IMR-90 (cell line): ENCODE measurements at regions not wholly inside any gene's neighbourhood (a gene's known extent, or its start where the extent isn't known, plus 50 kb on each side); places are given as distances from the start of the nearest gene placed in this dataset.

Source experiments
- ATAC-seq: fragments of 200-7000 bp; cut with Tn5 transposase; 2 replicates; pipeline ENCODE4 v1.9.1; 2020; ENCODE audit warnings: low read depth, mild to moderate bottlenecking, moderate library complexity
- BruUV-seq: library from RNA; stranded (reverse); fragments of 400-500 nt; replicated peaks from 2 replicates; lab custom pipeline; 2021; lab: Mats Ljungman, UMichigan
- CTCF ChIA-PET: fragments of 300-600 bp; formaldehyde crosslinking; extraction: SDS; loops from one replicate; lab custom pipeline; 2021; ENCODE audit warnings: antibody characterized with exemption; lab: Yijun Ruan, JAX
- POLR2A ChIA-PET: fragments of 300-600 bp; sonication (Branson Sonifier 250); formaldehyde crosslinking; loops from one replicate; lab custom pipeline; 2022; ENCODE audit warnings: antibody characterized with exemption; ENCODE audit not compliant: unreplicated experiment; lab: Charles Lee
- DNase-seq: peaks from one replicate; pipeline ENCODE4 v3.0.0; 2013
- H2AFZ ChIP-seq: replicated peaks from 2 replicates; pipeline ENCODE3; 2013; ENCODE audit warnings: low read length, mild to moderate bottlenecking; ENCODE audit not compliant: poor library complexity
- H2AK5ac ChIP-seq: 2 replicates; pipeline ENCODE4 v1.6.1; 2013; ENCODE audit warnings: low read depth, low read length, inconsistent platforms
- H2AK9ac ChIP-seq: replicated peaks from 2 replicates; pipeline ENCODE3; 2013; ENCODE audit warnings: mild to moderate bottlenecking, low read depth, low read length, moderate library complexity; ENCODE audit not compliant: poor library complexity
- H2BK120ac ChIP-seq: 2 replicates; pipeline ENCODE4 v1.6.1; 2013; ENCODE audit warnings: low read depth, low read length, inconsistent platforms
- H2BK15ac ChIP-seq: 3 replicates; pipeline ENCODE4 v1.6.1; 2013; ENCODE audit warnings: low read depth, low read length, inconsistent platforms
- H2BK20ac ChIP-seq: 2 replicates; pipeline ENCODE4 v1.6.1; 2013; ENCODE audit warnings: low read depth, mild to moderate bottlenecking, inconsistent platforms, low read length, moderate library complexity
- H2BK5ac ChIP-seq: 2 replicates; pipeline ENCODE4 v1.6.1; 2013; ENCODE audit warnings: mild to moderate bottlenecking, low read depth, low read length, inconsistent platforms; ENCODE audit not compliant: poor library complexity, severe bottlenecking
- H3K14ac ChIP-seq: replicated peaks from 2 replicates; pipeline ENCODE4 v1.6.1; 2013; ENCODE audit warnings: low read depth, low read length, inconsistent platforms
- H3K18ac ChIP-seq: 2 replicates; pipeline ENCODE4 v1.6.1; 2013; ENCODE audit warnings: low read depth, low read length, control low read depth
- H3K23ac ChIP-seq: 2 replicates; pipeline ENCODE4 v1.6.1; 2013; ENCODE audit warnings: low read depth, low read length, inconsistent platforms
- H3K27ac ChIP-seq: 2 replicates; pipeline ENCODE4 v1.5.1; 2013; ENCODE audit warnings: mild to moderate bottlenecking, control low read depth, low read length; ENCODE audit not compliant: insufficient read depth
- H3K27me3 ChIP-seq: 2 replicates; pipeline ENCODE4 v1.6.1; 2013; ENCODE audit warnings: low read length; ENCODE audit not compliant: control insufficient read depth, insufficient read depth
- H3K36me3 ChIP-seq: 2 replicates; pipeline ENCODE4 v1.6.1; 2013; ENCODE audit warnings: low read length, mixed read lengths; ENCODE audit not compliant: control insufficient read depth, insufficient read depth
- H3K4ac ChIP-seq: 2 replicates; pipeline ENCODE4 v1.6.1; 2013; ENCODE audit warnings: low read depth, low read length, inconsistent platforms
- H3K4me1 ChIP-seq: 2 replicates; pipeline ENCODE4 v1.6.1; 2013; ENCODE audit warnings: low read length, mixed read lengths; ENCODE audit not compliant: control insufficient read depth, insufficient read depth
- H3K4me2 ChIP-seq: 2 replicates; pipeline ENCODE4 v1.6.1; 2013; ENCODE audit warnings: low read depth, mild to moderate bottlenecking, control low read depth, low read length, moderate library complexity
- H3K4me3 ChIP-seq: 2 replicates; pipeline ENCODE4 v1.5.1; 2013; ENCODE audit warnings: low read depth, mild to moderate bottlenecking, control low read depth, low read length, moderate library complexity; ENCODE audit not compliant: insufficient read depth
- H3K56ac ChIP-seq: 2 replicates; pipeline ENCODE4 v1.6.1; 2013; ENCODE audit warnings: low read length, inconsistent platforms; ENCODE audit not compliant: insufficient read depth; ENCODE audit errors: extremely low read depth
- H3K79me1 ChIP-seq, 2 experiments: 2 replicates each; pipeline ENCODE4 v1.6.1; 2013; ENCODE audit warnings: low read length in 2 of 2, inconsistent platforms in 1 of 2, low read depth in 1 of 2
- H3K9ac ChIP-seq: 2 replicates; pipeline ENCODE4 v1.6.1; 2013; ENCODE audit warnings: low read depth, low read length, control low read depth
- H3K9me1 ChIP-seq: 2 replicates; pipeline ENCODE4 v1.6.1; 2013; ENCODE audit warnings: low read length, inconsistent platforms; ENCODE audit not compliant: insufficient read depth
- H3K9me3 ChIP-seq: 2 replicates; pipeline ENCODE4 v1.6.1; 2013; ENCODE audit warnings: low read length; ENCODE audit not compliant: control insufficient read depth, insufficient read depth
- H4K20me1 ChIP-seq: 2 replicates; pipeline ENCODE4 v1.6.1; 2013; ENCODE audit warnings: low read length, inconsistent platforms; ENCODE audit not compliant: insufficient read depth
- H4K5ac ChIP-seq: 2 replicates; pipeline ENCODE4 v1.6.1; 2013; ENCODE audit warnings: mild to moderate bottlenecking, low read depth, low read length, control low read depth
- H4K8ac ChIP-seq, 2 experiments: 2 replicates each; pipeline ENCODE4 v1.6.1; 2013; ENCODE audit warnings: low read depth in 2 of 2, low read length in 2 of 2, control low read depth in 1 of 2, inconsistent platforms in 1 of 2
- H4K91ac ChIP-seq: 2 replicates; pipeline ENCODE4 v1.6.1; 2013; ENCODE audit warnings: low read depth, low read length, inconsistent platforms; ENCODE audit not compliant: insufficient read depth
- FOS ChIP-seq: fragments of 150-350 bp; IDR thresholded peaks from 2 replicates; pipeline ENCODE4 v1.6.1; 2016; ENCODE audit warnings: low read depth, low read length
- MXI1 ChIP-seq: IDR thresholded peaks from 2 replicates; pipeline ENCODE4 v1.6.1; 2012; ENCODE audit warnings: low read depth, mild to moderate bottlenecking, low read length, moderate library complexity, borderline replicate concordance
- NFE2L2 ChIP-seq: fragments of 150-350 bp; IDR thresholded peaks from 2 replicates; pipeline ENCODE4 v1.6.1; 2016; ENCODE audit warnings: low read depth, mild to moderate bottlenecking, low read length
- POLR2A ChIP-seq: IDR thresholded peaks from 2 replicates; pipeline ENCODE4 v1.6.1; 2012; ENCODE audit warnings: mild to moderate bottlenecking, low read depth, low read length
- RCOR1 ChIP-seq: IDR thresholded peaks from 2 replicates; pipeline ENCODE4 v1.6.1; 2012; ENCODE audit warnings: mild to moderate bottlenecking, low read length, improper control_type of control experiment; ENCODE audit not compliant: insufficient replicate concordance
- SMC3 ChIP-seq: fragments of 150-350 bp; IDR thresholded peaks from 2 replicates; pipeline ENCODE4 v1.6.1; 2016; ENCODE audit warnings: low read depth, mild to moderate bottlenecking, antibody characterized with exemption, low read length, moderate library complexity
- WGBS, 2 experiments: methylation state at CpG; one replicate each; pipeline versions ENCODE4 v1.1.5 to v1.1.7; 2013; ENCODE audit warnings: missing lambda C conversion rate in 2 of 2; ENCODE audit not compliant: insufficient read length in 1 of 2; ENCODE audit errors: extremely low coverage in 2 of 2; 5-methylcytosine and 5-hydroxymethylcytosine counted together
- dilution Hi-C: fragments of 300-500 bp; cut with HindIII; formaldehyde crosslinking; loops from one replicate; pipeline ENCODE4 v1.14.3; 2018; ENCODE audit warnings: low sequenced_read_pairs; ENCODE audit not compliant: unreplicated experiment
- in situ Hi-C: fragments of 300-500 bp; cut with MboI; formaldehyde crosslinking; loops from 3 replicates; pipeline ENCODE4 v1.14.3; 2019; ENCODE audit warnings: low sequenced_read_pairs, inconsistent platforms, mixed read lengths
- intact Hi-C: fragments of 100-400 bp; cut with micrococcal nuclease; formaldehyde crosslinking; loops from 2 replicates; pipeline ENCODE4 v1.10.0; 2022
- TF ChIP-seq, protein P1 (sequence below): conservative IDR thresholded peaks from 2 replicates; pipeline ENCODE4 v1.5.1; 2012; ENCODE audit warnings: mild to moderate bottlenecking, low read depth, low read length, improper control_type of control experiment
- TF ChIP-seq, protein P2 (sequence below): fragments of 150-350 bp; IDR thresholded peaks from 2 replicates; pipeline ENCODE4 v1.6.1; 2017; ENCODE audit warnings: mild to moderate bottlenecking, antibody characterized with exemption, low read length, low read depth

DNA sequence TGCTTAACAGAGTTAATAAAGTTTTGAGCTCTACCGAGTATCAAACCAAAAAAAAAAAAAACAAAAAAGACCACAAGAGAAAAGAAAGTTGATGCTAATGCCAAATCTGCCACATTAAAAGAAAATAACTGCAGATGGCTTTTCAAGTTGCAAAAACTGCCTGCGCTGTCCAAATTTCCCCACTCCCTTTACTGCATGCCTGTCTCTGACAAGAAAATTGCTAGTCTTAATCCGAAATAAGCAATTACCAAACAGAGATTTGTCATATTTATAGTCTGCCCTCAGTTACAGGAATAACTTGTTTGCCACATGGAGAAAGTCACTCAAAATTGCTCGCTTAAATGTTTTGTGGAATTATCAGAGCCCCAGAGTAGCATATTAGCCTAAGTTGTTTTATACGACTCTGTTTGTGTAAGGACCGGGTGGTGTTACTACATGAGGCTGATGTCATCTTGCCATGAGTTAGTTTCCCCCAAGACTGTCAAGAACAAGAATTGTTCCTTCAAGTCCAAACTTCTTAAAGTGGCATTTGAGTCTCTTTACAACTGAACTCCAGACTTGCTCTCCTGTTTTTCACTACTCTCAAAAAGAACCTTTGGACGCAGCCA, 160.9 kb downstream of the CEP120 start:
- no peak overlapping the region for H3K14ac ChIP-seq
- intact Hi-C loops (no loop called here), dilution Hi-C loops (no loop called here), in situ Hi-C loops (no loop called here)
- no TSS peak for BruUV-seq
- H3K9ac ChIP-seq: no peak overlapping the region
- no peak overlapping the region for H3K4me2 ChIP-seq
- no peak overlapping the region for H4K8ac ChIP-seq
- no peak overlapping the region for H2BK15ac ChIP-seq
- H3K4me1 ChIP-seq: no peaks in the 10 kb centered on the region
- TF ChIP-seq, protein P1, sequence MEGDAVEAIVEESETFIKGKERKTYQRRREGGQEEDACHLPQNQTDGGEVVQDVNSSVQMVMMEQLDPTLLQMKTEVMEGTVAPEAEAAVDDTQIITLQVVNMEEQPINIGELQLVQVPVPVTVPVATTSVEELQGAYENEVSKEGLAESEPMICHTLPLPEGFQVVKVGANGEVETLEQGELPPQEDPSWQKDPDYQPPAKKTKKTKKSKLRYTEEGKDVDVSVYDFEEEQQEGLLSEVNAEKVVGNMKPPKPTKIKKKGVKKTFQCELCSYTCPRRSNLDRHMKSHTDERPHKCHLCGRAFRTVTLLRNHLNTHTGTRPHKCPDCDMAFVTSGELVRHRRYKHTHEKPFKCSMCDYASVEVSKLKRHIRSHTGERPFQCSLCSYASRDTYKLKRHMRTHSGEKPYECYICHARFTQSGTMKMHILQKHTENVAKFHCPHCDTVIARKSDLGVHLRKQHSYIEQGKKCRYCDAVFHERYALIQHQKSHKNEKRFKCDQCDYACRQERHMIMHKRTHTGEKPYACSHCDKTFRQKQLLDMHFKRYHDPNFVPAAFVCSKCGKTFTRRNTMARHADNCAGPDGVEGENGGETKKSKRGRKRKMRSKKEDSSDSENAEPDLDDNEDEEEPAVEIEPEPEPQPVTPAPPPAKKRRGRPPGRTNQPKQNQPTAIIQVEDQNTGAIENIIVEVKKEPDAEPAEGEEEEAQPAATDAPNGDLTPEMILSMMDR: no peak
- TF ChIP-seq RCOR1: no peak
- TF ChIP-seq, protein P2, sequence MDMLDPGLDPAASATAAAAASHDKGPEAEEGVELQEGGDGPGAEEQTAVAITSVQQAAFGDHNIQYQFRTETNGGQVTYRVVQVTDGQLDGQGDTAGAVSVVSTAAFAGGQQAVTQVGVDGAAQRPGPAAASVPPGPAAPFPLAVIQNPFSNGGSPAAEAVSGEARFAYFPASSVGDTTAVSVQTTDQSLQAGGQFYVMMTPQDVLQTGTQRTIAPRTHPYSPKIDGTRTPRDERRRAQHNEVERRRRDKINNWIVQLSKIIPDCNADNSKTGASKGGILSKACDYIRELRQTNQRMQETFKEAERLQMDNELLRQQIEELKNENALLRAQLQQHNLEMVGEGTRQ: no peak
- no peak for TF ChIP-seq NFE2L2
- TF ChIP-seq FOS: no peak
- TF ChIP-seq POLR2A: no peak
- TF ChIP-seq MXI1: no peak
- no peak for TF ChIP-seq SMC3
- no peak overlapping the region for H2AK5ac ChIP-seq
- H2AFZ ChIP-seq: no peak overlapping the region
- H3K79me1 ChIP-seq: no peaks in the 10 kb centered on the region
- no peak overlapping the region for H2BK120ac ChIP-seq
- H3K36me3 ChIP-seq: no peaks in the 10 kb centered on the region
- no peak overlapping the region for H3K23ac ChIP-seq
- POLR2A ChIA-PET: no interaction called here
- no peak for DNase-seq
- H3K27ac ChIP-seq: no peak overlapping the region
- no peak overlapping the region for H2BK5ac ChIP-seq
- no peak overlapping the region for H3K56ac ChIP-seq
- H3K4me3 ChIP-seq: no peak overlapping the region
- no peak overlapping the region for H4K5ac ChIP-seq
- no peak overlapping the region for H3K18ac ChIP-seq
- no peak overlapping the region for H4K91ac ChIP-seq
- no peaks in the 10 kb centered on the region; the same call in 1 of the 2 replicates for H3K27me3 ChIP-seq
- no peak for ATAC-seq
- no peaks in the 10 kb centered on the region for H4K20me1 ChIP-seq
- H2AK9ac ChIP-seq: no peak overlapping the region
- H2BK20ac ChIP-seq: no peak overlapping the region
- CTCF ChIA-PET: no interaction called here
- WGBS, 2 experiments: 100% methylated on average over 1 of the region's 7 CpGs; no CpG with 5 or more reads in 1 of the 2 experiments
- no peaks in the 10 kb centered on the region for H3K9me3 ChIP-seq
- H3K9me1 ChIP-seq: no peaks in the 10 kb centered on the region
- no peak overlapping the region for H3K4ac ChIP-seq
